NOMO-1 (cell line): ENCODE measurements at regions not wholly inside any gene's neighbourhood (a gene's known extent, or its start where the extent isn't known, plus 50 kb on each side); places are given as distances from the start of the nearest gene placed in this dataset.
"Not testable (repeated sequence)": the region's sequence is repeated elsewhere in the genome, so short reads cannot be mapped to it uniquely, and the experiment has no call there.

ENCODE experiments used
- DNase-seq, 2 experiments: peaks; one replicate each; lab custom pipeline; 2025; ENCODE audit not compliant: unreplicated experiment in 2 of 2; lab: John Stamatoyannopoulos, UW

GRCh38 chr4:18645351-18645750, 623.8 kb upstream of the LCORL start:
- no peak for DNase-seq

- DNase-seq = no peak
Observed at GRCh38 chr4:18641334-18641733, 619.8 kb upstream of the LCORL start.

DNA sequence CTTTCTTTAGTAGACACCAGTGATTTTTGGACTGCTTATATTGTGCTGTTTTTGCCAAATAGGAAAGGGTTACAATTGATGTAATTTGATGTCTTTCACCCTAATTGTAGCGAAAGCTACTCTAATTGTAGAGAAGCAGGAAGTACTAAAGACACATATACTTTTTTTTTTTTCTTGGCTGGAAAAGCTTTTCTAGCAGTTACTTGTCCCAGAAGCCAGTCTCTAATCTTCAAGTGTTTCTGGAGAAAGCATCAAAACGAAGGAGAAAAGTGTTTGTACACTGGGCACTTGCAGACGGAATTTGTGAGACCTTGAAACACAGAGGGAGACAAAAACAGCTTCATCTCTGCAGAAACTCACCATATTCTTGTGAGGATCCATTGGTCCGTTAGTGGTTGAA, 616.5 kb upstream of the LCORL start:
- DNase-seq = no peak

DNA sequence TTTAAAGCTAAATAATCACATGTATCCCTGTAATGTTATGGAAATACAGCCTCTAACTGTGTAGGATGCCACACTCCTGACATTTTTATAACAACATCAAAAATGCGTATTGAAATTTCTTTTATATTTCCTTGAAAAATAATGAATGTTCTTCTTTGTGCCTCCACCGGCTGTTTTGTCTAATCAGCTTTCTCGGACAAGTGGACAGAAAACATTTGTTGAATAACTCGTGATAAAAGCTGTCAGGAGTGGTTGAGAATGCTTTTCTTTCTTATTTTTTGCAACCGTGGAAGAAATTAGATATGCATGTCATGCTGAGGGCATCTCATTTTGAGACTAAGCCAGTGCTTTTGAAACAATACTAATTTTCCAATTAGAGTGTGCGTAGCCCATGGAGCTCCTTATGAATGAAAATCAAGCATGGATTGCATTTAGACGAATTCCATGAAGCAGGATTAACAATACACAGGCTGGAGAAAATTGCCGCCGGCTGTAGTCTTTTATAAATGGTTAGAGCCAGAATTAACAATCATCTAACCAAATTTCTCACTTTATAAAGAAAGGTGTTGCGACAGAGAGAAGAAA, 614.5 kb upstream of the LCORL start:
- DNase-seq = no peak

DNA sequence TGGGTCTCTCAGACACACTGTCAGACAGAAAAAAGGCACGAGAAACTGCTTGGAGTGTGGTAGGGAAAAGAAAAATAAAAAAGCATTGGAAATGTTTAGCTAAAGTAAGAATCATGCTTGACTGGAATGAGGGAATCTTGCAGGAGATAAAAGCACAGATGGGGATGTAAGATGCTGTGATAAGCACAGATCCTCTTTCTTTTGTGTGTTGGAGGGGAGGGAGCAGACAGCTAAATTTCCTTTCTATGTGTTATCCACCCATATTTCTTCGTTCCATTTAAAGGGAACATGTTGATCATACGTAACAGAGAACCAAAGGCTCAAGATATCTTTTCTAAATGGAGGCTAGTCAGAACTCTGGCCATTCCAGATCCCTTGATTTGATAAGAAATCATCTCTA, 614.0 kb upstream of the LCORL start:
- DNase-seq = no peak

DNA sequence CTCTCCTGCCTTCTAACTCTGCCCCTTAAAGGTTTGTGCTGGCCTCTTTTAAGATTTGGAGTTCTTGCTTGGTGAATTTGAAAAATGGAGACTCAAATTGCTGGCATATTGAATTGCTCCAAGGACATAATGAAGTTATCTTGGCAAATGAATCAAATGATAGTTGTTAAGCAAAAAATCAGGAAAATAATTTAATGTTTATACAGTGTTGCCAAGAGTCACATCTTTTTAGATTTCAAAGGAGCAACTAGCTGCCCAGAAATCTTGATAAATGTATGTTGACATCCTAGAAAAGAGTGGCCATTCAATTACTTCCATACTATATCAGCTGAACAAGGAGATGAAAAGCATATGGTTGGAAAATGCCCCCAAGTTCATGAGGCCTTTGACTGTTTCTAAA, 610.0 kb upstream of the LCORL start:
- no peak for DNase-seq

GRCh38 chr4:18630218-18631110, 608.9 kb upstream of the LCORL start:
- DNase-seq = no peak

DNA sequence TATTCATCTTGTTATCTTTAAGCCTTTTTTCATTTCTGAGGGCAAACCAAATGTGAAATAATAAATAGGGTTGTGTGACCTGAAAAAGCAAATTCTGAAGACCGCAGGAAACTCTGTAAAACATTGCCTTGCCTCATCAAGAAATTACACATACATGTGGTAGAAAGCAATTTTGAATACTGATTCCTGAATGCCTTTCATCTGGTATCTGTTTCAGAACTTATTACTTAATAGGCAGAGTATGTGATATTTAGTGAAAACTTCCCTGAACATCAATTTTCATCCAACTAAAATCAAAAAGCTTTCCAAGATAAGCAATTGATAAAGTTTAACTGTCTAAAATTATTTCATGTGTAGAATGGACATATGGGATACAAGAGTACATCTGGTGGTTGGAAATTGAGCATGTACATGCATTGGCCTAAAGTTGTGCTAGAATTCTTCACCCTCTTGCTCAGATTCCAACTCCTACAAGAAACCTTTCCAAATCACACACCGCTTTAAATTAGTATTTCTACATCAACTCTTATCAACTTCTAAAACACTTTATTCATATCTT, 606.0 kb upstream of the LCORL start:
- no peak for DNase-seq

GRCh38 chr4:18626996-18627395, 605.4 kb upstream of the LCORL start:
- DNase-seq = no peak

- DNase-seq = no peak
Observed at GRCh38 chr4:18626366-18626765, 604.8 kb upstream of the LCORL start.

DNA sequence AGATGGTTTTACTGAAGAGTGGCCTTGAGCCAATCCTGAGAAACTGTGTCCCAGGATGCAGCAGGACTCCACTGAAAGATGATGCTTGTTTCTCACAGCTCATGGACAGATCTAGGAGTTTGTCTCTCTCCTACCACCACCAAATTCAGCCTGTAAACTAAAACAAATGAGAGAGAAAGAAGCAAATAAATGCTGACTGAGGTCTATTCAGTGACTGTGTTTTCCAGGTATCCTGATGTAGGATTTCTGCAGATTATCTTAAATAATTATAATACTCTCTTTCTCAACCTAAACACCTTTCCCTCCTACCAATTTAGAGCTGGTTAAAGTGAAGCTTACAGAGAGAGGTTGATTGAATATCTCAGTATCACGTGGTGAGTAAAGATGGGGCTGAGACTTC, 599.6 kb upstream of the LCORL start:
- no peak for DNase-seq

- DNase-seq = no peak
Observed at GRCh38 chr4:18616720-18617119, 595.2 kb upstream of the LCORL start.

DNA sequence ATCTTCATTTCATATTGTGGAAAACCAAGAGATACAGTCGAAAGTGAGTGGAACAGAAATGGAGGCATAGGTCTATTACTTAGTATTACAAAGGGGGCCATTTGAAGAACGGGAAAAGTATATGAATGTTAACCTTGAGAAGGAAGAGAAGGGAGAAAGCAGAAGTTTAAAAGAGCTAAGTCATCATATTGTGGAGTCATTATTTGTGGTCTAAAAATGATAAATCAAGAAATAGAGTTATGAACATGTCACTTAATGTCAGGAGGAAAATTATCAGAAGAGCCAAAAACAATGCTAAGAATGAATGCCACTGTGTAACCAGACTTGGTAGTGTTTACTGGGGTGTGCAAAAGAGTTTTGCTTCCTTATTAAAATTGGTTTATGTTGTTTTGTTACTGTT, 589.5 kb upstream of the LCORL start:
- no peak for DNase-seq

GRCh38 chr4:18608908-18609533, 587.5 kb upstream of the LCORL start:
- DNase-seq = no peak

- DNase-seq = not testable (repeated sequence)
Observed at GRCh38 chr4:18602610-18603009, 581.1 kb upstream of the LCORL start.

DNA sequence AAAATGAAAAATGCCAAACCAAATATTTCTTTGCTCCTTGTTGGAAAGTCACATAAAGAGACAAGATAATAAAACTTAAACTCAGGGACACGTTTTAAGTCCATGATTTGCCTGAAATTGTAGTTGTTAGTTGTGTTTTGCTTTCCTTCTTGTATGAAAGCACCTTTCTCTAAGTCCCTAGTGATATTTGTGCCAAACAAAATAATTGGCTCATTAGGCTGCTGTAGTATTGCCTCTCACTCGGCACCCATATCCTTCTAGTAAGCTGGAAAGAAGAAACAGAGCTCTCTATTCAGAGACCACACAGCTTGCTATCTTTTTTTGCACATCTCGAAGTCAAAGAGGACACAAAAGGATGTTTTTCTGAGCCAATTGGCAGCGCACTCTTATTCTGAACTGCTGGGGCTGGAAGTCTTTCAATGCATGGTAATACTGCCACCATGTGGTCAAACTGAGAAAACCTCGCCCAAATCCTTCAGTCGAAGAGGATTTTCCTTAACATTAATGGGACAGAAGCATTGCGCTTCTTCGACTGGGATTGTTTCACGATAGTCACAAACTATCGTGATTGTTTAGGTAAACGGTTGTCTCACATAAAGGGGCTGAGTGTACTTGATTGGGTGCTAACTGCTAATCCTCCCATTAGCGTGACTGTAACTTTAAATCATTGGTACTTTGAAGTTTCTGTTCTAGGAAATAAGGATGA, 571.9 kb upstream of the LCORL start:
- DNase-seq = peak in 1 of 2 experiments; percentile 52

DNA sequence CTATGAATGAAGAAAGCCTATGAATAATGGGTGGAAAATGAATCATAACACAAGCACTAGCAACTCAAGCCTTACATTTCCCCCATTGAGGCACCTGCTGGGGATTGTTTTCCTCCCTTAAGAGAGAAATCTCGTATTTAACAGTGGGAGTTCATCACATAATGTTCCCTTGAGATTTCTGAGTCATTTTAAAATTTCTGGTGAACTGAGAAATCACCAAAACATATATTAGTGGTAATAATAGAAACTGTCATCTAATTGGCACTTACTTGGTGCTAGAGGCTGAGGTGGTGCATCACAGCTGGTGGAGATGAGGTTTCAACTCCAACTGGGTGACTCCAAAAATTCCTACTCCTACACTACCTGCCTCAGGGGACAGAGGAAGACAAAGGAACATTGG, 561.3 kb upstream of the LCORL start:
- DNase-seq = no peak

DNA sequence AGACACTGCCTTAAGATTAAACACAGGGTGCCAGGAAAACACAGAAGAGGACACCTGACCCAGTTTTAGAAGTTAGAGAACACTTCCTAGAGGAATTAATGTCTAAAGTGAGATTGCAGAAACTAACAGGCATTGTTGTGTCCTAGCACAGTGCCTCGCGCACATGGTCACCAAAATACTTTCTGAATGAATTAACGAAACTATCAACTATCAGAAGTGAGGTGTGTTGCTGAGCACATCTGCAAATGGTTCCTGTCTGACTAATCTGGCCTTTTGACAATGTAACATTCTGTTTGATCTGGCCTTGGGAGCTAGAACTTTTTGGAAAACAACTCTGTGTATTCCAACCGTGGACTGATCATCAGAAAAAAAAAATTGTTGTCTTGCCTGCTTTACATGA, 556.8 kb upstream of the LCORL start:
- DNase-seq = no peak

DNA sequence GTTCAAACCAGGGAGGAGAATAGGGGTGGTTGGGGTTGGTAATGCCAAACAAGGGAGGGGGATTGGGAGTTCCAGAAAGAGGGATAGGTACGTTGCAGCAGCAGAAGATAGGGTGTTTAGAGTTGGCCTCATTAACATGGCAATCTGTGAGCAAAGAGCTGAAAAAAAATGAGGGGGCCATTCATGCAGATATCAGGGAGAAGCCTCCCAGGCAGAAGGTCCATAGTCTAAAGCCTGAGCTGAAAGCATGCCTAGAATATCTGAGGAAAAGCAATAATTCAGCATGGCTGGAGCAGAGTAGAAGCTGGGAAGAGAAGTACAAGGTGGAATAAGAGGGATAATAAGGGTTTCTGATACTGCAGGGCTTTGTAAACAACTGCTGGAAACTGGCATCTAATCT, 550.9 kb upstream of the LCORL start:
- no peak for DNase-seq

DNA sequence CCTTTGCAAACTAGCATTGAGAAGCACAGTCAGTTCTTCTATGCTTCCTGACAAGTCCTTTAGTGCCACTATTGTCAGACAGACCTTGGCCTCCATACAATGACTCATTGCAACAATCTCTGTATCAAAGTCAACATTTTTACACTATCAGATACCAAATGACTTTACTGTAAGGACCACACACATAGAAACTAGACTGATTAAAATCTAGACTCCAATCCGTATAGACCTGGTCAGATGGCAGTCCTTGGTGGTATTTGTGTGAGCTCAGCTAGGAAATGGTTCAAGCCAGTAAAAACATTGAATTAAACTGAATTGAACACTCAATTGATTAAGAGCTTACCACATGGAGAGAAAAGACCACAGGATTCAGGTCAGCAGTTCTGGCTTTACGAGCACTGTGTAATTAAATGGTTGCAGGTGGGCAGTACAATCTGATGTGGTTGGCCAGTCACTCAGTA, 549.8 kb upstream of the LCORL start:
- DNase-seq = no peak

- no peak for DNase-seq
Observed at GRCh38 chr4:18570370-18570769, 548.8 kb upstream of the LCORL start.
